ENCODE measurements at regions not wholly inside any gene's neighbourhood (a gene's known extent, or its start where the extent isn't known, plus 50 kb on each side); places are given as distances from the start of the nearest gene placed in this dataset.

- H3K27me3 ChIP-seq = no peaks in the 10 kb centered on the region
- no peaks in the 10 kb centered on the region for H3K36me3 ChIP-seq
- intact Hi-C loops (cut with DNase I) = no loop called here
- no peaks in the 10 kb centered on the region for H3K9me3 ChIP-seq
- H3K4me1 ChIP-seq = no peaks in the 10 kb centered on the region
- H3K4me3 ChIP-seq = no peak overlapping the region
- no peak overlapping the region for H3K27ac ChIP-seq
- TF ChIP-seq POLR2A (IDR thresholded peaks at IDR 0.05) (no peak), POLR2AphosphoS5 (IDR thresholded peaks at IDR 0.05; ENCODE audit: insufficient read depth in 1 of 2, low read depth in 1 of 2) (no peak), CTCF (IDR thresholded peaks at IDR 0.05) (no peak)
- no peak for DNase-seq (ENCODE audit: extremely low spot score in 2 of 2)
Measured at GRCh38 chr4:176584031-176584606, 208.6 kb downstream of the VEGFC start.

DNA sequence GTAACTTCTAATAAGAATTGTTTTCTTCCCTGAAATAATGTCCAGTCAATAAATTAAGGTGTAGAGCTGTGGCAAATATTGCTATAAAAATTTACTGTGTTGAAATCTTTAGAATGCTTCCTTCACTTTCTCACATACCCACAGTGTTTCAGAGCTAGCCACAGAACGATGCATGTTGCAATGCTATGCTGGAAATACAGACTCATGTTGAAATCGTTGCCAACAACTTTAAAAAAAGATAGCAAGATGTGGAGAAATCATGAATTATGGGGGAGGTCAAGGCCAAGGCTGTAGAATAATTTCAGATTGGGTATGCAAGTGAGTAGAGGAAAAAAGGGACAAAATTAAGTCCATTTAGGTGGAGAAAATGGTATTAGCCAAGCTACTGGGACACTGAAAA is 204.8 kb downstream of the VEGFC start:
- intact Hi-C loops (cut with DNase I) = no loop called here
- no peak for DNase-seq (ENCODE audit: extremely low spot score in 2 of 2)

GRCh38 chr4:176588436-176588835 is 204.3 kb downstream of the VEGFC start:
- no peaks in the 10 kb centered on the region for H3K27me3 ChIP-seq
- H3K9me3 ChIP-seq = no peaks in the 10 kb centered on the region
- TF ChIP-seq POLR2A (IDR thresholded peaks at IDR 0.05) (no peak), POLR2AphosphoS5 (IDR thresholded peaks at IDR 0.05; ENCODE audit: insufficient read depth in 1 of 2, low read depth in 1 of 2) (no peak), CTCF (IDR thresholded peaks at IDR 0.05) (no peak)
- no peak overlapping the region for H3K4me3 ChIP-seq
- H3K4me1 ChIP-seq = no peaks in the 10 kb centered on the region
- intact Hi-C loops (cut with DNase I) = no loop called here
- H3K27ac ChIP-seq = no peak overlapping the region
- H3K36me3 ChIP-seq = no peaks in the 10 kb centered on the region
- no peak for DNase-seq (ENCODE audit: extremely low spot score in 2 of 2)

More for the DNA sequence above, 204.8 kb downstream of the VEGFC start:
- H3K4me1 ChIP-seq = no peaks in the 10 kb centered on the region
- no peak overlapping the region for H3K27ac ChIP-seq
- no peak overlapping the region for H3K4me3 ChIP-seq
- no peaks in the 10 kb centered on the region for H3K27me3 ChIP-seq
- TF ChIP-seq POLR2AphosphoS5 (IDR thresholded peaks at IDR 0.05; ENCODE audit: insufficient read depth in 1 of 2, low read depth in 1 of 2) (no peak), CTCF (IDR thresholded peaks at IDR 0.05) (no peak), POLR2A (IDR thresholded peaks at IDR 0.05) (no peak)
- H3K9me3 ChIP-seq = no peaks in the 10 kb centered on the region
- H3K36me3 ChIP-seq = no peaks in the 10 kb centered on the region

- no peak for TF ChIP-seq POLR2AphosphoS5 (IDR thresholded peaks at IDR 0.05; ENCODE audit: insufficient read depth in 1 of 2, low read depth in 1 of 2)
- TF ChIP-seq POLR2A (IDR thresholded peaks at IDR 0.05) = no peak
- no peak for TF ChIP-seq CTCF (IDR thresholded peaks at IDR 0.05)
- no peak overlapping the region for H3K27ac ChIP-seq
- H3K9me3 ChIP-seq = no peaks in the 10 kb centered on the region
- no peaks in the 10 kb centered on the region for H3K36me3 ChIP-seq
- DNase-seq (ENCODE audit: extremely low spot score in 2 of 2) = no peak
- H3K4me3 ChIP-seq = no peak overlapping the region
- intact Hi-C loops (cut with DNase I) = no loop called here
- no peaks in the 10 kb centered on the region for H3K4me1 ChIP-seq
- H3K27me3 ChIP-seq = no peaks in the 10 kb centered on the region
Measured at GRCh38 chr4:176592976-176593670, 199.6 kb downstream of the VEGFC start.

DNA sequence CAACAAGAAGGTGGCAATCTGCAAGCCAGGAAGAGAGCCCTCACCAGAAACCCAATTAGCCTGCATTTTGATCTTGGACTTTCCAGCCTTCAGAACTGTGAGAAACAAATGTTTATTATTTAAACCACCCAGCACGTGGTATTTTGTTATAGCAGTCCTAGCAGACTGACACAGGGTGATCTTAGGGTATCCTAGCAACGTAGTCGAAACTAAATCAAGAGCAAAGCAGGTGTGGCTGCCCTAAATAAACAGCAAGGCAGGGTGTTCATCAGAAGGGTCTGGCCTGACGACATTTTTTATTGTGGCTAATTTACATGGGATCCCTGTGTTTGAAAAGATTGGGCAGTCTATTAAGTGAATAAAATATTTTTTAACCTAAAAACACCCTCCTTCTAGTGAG is 198.8 kb downstream of the VEGFC start:
- TF ChIP-seq POLR2AphosphoS5 (IDR thresholded peaks at IDR 0.05; ENCODE audit: insufficient read depth in 1 of 2, low read depth in 1 of 2) = no peak
- no peak for TF ChIP-seq CTCF (IDR thresholded peaks at IDR 0.05)
- no peak for TF ChIP-seq POLR2A (IDR thresholded peaks at IDR 0.05)
- H3K27me3 ChIP-seq = no peaks in the 10 kb centered on the region
- no peak overlapping the region for H3K27ac ChIP-seq
- DNase-seq (ENCODE audit: extremely low spot score in 2 of 2) = no peak
- H3K36me3 ChIP-seq = no peaks in the 10 kb centered on the region
- no peak overlapping the region for H3K4me3 ChIP-seq
- intact Hi-C loops (cut with DNase I) = no loop called here
- no peaks in the 10 kb centered on the region for H3K4me1 ChIP-seq
- H3K9me3 ChIP-seq = no peaks in the 10 kb centered on the region

Data from vagina (tissue), 2 donors.